ENCODE measurements at regions not wholly inside any gene's neighbourhood (a gene's known extent, or its start where the extent isn't known, plus 50 kb on each side); places are given as distances from the start of the nearest gene placed in this dataset.

GRCh38 chr2:6535572-6535971, 330.1 kb downstream of the CMPK2 start:
- TF ChIP-seq CTCF (IDR thresholded peaks at IDR 0.05): no peak
- no peak for TF ChIP-seq POLR2AphosphoS5 (IDR thresholded peaks at IDR 0.05; ENCODE audit: low read depth, low read length)
- TF ChIP-seq REST (IDR thresholded peaks at IDR 0.05; ENCODE audit: insufficient read depth in 1 of 2, low read depth in 2 of 2, low read length in 1 of 2): no peak
- TF ChIP-seq TCF7L2 (IDR thresholded peaks at IDR 0.05; ENCODE audit: low read depth, low read length): no peak
- no peak for TF ChIP-seq SIN3A (IDR thresholded peaks at IDR 0.05; ENCODE audit: borderline replicate concordance, insufficient read depth, low read depth, low read length)
